Breast epithelium (tissue), 3 donors: ENCODE measurements at regions not wholly inside any gene's neighbourhood (a gene's known extent, or its start where the extent isn't known, plus 50 kb on each side); places are given as distances from the start of the nearest gene placed in this dataset.

Experiments
- CTCF ChIP-seq, 3 donors: fragments of 450-650 bp; IDR thresholded peaks; one replicate each; pipeline ENCODE4 v1.5.1; 2016 to 2017; ENCODE audit warnings: antibody characterized with exemption in 3 of 3, mild to moderate bottlenecking in 3 of 3, moderate library complexity in 3 of 3
- POLR2AphosphoS5 ChIP-seq, 3 donors: sonication (generic); formaldehyde crosslinking; IDR thresholded peaks; one replicate each; pipeline ENCODE4 v1.6.1; 2017; ENCODE audit warnings: antibody characterized with exemption in 3 of 3

GRCh38 chr5:71877511-71877910, 158.4 kb downstream of the CARTPT start:
- TF ChIP-seq CTCF (IDR thresholded peaks at IDR 0.05) (no peak), POLR2AphosphoS5 (IDR thresholded peaks at IDR 0.05) (no peak)
